ENCODE measurements at regions not wholly inside any gene's neighbourhood (a gene's known extent, or its start where the extent isn't known, plus 50 kb on each side); places are given as distances from the start of the nearest gene placed in this dataset.

GRCh38 chr2:14094592-14094991 lies 537.9 kb upstream of the LRATD1 start:
- TF ChIP-seq CTCF (conservative IDR thresholded peaks at IDR 0.05; ENCODE audit: low read length) (no peak), EZH2phosphoT487 (IDR thresholded peaks at IDR 0.05; ENCODE audit: borderline replicate concordance, low read depth, low read length) (no peak)
